Right kidney (tissue), 1 donor: ENCODE measurements at regions not wholly inside any gene's neighbourhood (a gene's known extent, or its start where the extent isn't known, plus 50 kb on each side); places are given as distances from the start of the nearest gene placed in this dataset.

Experiments
- DNase-seq: peaks from one replicate; pipeline ENCODE4 v3.0.0-alpha.2; 2016

GRCh38 chr1:58911841-58912499, 128.1 kb upstream of the JUN start:
- DNase-seq: no peak

- no peak for DNase-seq
Observed at GRCh38 chr1:58914925-58915324, 131.1 kb upstream of the JUN start.

- no peak for DNase-seq
Observed at GRCh38 chr1:58917436-58917835, 133.6 kb upstream of the JUN start.

- DNase-seq: no peak
Observed at GRCh38 chr1:58919226-58919958, 135.5 kb upstream of the JUN start.

GRCh38 chr1:58919959-58920321, 136.1 kb upstream of the JUN start:
- no peak for DNase-seq

- DNase-seq: no peak
Observed at GRCh38 chr1:58921342-58921741, 137.5 kb upstream of the JUN start.

- no peak for DNase-seq
Observed at GRCh38 chr1:58921751-58922150, 137.9 kb upstream of the JUN start.

- DNase-seq: peak; percentile 45
Observed at GRCh38 chr1:58922302-58923089, 138.6 kb upstream of the JUN start.

GRCh38 chr1:58923090-58923470, 139.2 kb upstream of the JUN start:
- DNase-seq: no peak

- no peak for DNase-seq
Observed at GRCh38 chr1:58924016-58924565, 140.2 kb upstream of the JUN start.

- DNase-seq: no peak
Observed at GRCh38 chr1:58924821-58925220, 141.0 kb upstream of the JUN start.

- no peak for DNase-seq
Observed at GRCh38 chr1:58925247-58925646, 141.4 kb upstream of the JUN start.

GRCh38 chr1:58926152-58926551, 142.3 kb upstream of the JUN start:
- DNase-seq: no peak

GRCh38 chr1:58927041-58927721, 143.3 kb upstream of the JUN start:
- no peak for DNase-seq

GRCh38 chr1:58927722-58928085, 143.9 kb upstream of the JUN start:
- DNase-seq: no peak

GRCh38 chr1:58928514-58928913, 144.7 kb upstream of the JUN start:
- no peak for DNase-seq

GRCh38 chr1:58929671-58930325, 146.0 kb upstream of the JUN start:
- DNase-seq: no peak

- DNase-seq: no peak
Observed at GRCh38 chr1:58931024-58931423, 147.2 kb upstream of the JUN start.

- DNase-seq: no peak
Observed at GRCh38 chr1:58931756-58932155, 147.9 kb upstream of the JUN start.

- DNase-seq: no peak
Observed at GRCh38 chr1:58932859-58933598, 149.2 kb upstream of the JUN start.

- no peak for DNase-seq
Observed at GRCh38 chr1:58933599-58933926, 149.7 kb upstream of the JUN start.

GRCh38 chr1:58934706-58935105, 150.9 kb upstream of the JUN start:
- DNase-seq: no peak
